Prostate gland (tissue), 2 donors: ENCODE measurements at regions not wholly inside any gene's neighbourhood (a gene's known extent, or its start where the extent isn't known, plus 50 kb on each side); places are given as distances from the start of the nearest gene placed in this dataset.

ENCODE experiments used
- DNase-seq: peaks from one replicate; pipeline ENCODE4 v3.0.0-alpha.2; 2019; ENCODE audit warnings: low spot score
- H3K27ac ChIP-seq, 2 donors: fragments of 200-600 bp; sonication (generic); 2 replicates each; pipeline ENCODE4 v1.5.1; 2017 to 2019
- H3K27me3 ChIP-seq: fragments of 200-600 bp; sonication (generic); replicated peaks from 2 replicates; pipeline ENCODE4 v1.5.1; 2019; ENCODE audit not compliant: insufficient read depth
- H3K36me3 ChIP-seq, 2 donors: fragments of 200-600 bp; sonication (generic); 1 replicate in 1 of 2; 2 replicates in 1 of 2; pipeline versions ENCODE4 v1.5.1 to v1.8.1; 2017 to 2019
- H3K4me1 ChIP-seq: fragments of 200-600 bp; sonication (generic); replicated peaks from 2 replicates; pipeline ENCODE4 v1.5.1; 2019
- H3K4me3 ChIP-seq, 2 donors: fragments of 200-600 bp; sonication (generic); 2 replicates each; pipeline ENCODE4 v1.5.1; 2017 to 2019
- H3K9me3 ChIP-seq: fragments of 200-600 bp; sonication (generic); 2 replicates; pipeline ENCODE4 v1.5.1; 2017
- POLR2A ChIP-seq: fragments of 450-650 bp; IDR thresholded peaks from one replicate; pipeline ENCODE4 v1.6.1; 2016; ENCODE audit warnings: antibody characterized with exemption, mild to moderate bottlenecking
- POLR2AphosphoS5 ChIP-seq: sonication (generic); formaldehyde crosslinking; IDR thresholded peaks from one replicate; pipeline ENCODE4 v1.6.1; 2017; ENCODE audit warnings: antibody characterized with exemption
- WGBS: methylation state at CpG from one replicate; pipeline ENCODE4 v1.1.5; 2018; 5-methylcytosine and 5-hydroxymethylcytosine counted together
- intact Hi-C: fragments of 100-400 bp; cut with DNase I; formaldehyde crosslinking; loops from one replicate; pipeline ENCODE4 v1.14.2; 2022
- TF ChIP-seq, protein P1 (sequence below), 4 experiments: fragments of 200-600 bp in 2 of 4; fragments of 450-650 bp in 2 of 4; sonication (generic) in 2 of 4; IDR thresholded peaks; 1 replicate in 3 of 4; 2 replicates in 1 of 4; pipeline ENCODE4 v1.5.1; 2016 to 2019; ENCODE audit warnings: antibody characterized with exemption in 4 of 4, mild to moderate bottlenecking in 2 of 4, moderate library complexity in 2 of 4

DNA sequence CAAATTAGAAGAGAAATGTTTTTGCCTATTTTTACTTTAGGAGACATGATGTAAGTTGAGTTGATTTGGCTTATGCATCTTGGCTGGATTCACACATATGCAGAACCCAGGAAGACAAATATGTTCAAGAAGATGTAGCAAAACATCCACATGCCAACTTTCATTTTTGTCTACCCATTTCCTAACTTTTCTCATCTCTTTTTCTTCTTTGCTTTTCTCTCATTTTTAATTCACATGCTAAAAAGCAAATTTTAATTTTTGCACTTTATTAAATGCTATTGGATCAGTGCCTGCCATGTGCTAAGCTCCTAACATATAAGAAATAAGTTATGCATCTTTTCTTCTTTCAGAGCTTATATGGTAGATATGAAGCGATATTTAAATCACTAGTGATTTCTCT is 143.7 kb upstream of the GRM3 start:
- intact Hi-C loops = no loop called here
- DNase-seq = no peak

DNA sequence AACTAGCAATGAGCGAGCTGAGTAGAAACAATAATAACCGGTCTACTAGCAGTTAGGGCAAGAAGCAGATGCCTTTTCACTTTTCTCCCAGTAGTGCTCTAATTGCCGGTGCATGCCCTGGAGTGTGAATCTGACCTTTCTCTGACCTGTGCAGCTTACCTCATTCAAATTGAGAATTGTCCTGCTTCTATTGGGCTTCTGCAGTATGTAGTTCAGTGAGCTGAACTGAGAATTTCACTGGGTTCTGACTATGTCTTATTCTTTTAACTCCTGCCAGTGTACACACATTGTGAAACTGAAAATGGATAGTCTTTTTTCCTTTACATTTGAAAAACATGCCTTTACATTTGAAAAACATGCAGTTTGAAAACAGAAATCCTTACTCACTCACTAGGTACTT is 157.9 kb upstream of the GRM3 start:
- 62% methylated on average over 3 of the region's 3 CpGs for WGBS
- intact Hi-C loops = no loop called here

More for the DNA sequence above, 143.7 kb upstream of the GRM3 start:
- Histone ChIP-seq H3K27ac (no peak overlapping the region), H3K4me3 (no peak overlapping the region), H3K36me3 (no peaks in the 10 kb centered on the region), H3K9me3 (no peaks in the 10 kb centered on the region), H3K27me3 (no peaks in the 10 kb centered on the region), H3K4me1 (no peaks in the 10 kb centered on the region)
- WGBS = 98% methylated on average over 1 of the region's 1 CpG
- no peak for TF ChIP-seq POLR2AphosphoS5

DNA sequence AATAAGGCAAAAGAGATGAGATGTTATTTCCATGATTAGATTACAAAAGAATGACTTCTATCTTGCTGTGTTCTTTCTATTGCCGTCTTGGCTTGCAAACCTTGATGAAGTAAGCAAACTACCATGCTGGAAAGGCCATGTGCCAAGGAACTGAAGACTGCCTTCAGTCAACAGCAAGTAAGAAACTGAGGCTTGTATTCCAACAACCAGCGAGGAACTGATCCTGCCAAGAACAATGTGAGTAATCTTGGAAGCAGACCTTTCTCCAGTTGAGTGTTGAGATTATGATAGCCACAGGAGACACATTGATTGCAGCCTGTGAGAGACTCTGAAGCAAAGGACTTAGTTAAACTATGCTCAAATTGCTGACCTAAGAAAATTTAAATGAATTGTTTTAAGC is 164.6 kb upstream of the GRM3 start:
- TF ChIP-seq POLR2A (no peak), POLR2AphosphoS5 (no peak)
- TF ChIP-seq, protein P1, sequence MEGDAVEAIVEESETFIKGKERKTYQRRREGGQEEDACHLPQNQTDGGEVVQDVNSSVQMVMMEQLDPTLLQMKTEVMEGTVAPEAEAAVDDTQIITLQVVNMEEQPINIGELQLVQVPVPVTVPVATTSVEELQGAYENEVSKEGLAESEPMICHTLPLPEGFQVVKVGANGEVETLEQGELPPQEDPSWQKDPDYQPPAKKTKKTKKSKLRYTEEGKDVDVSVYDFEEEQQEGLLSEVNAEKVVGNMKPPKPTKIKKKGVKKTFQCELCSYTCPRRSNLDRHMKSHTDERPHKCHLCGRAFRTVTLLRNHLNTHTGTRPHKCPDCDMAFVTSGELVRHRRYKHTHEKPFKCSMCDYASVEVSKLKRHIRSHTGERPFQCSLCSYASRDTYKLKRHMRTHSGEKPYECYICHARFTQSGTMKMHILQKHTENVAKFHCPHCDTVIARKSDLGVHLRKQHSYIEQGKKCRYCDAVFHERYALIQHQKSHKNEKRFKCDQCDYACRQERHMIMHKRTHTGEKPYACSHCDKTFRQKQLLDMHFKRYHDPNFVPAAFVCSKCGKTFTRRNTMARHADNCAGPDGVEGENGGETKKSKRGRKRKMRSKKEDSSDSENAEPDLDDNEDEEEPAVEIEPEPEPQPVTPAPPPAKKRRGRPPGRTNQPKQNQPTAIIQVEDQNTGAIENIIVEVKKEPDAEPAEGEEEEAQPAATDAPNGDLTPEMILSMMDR (IDR thresholded peaks at IDR 0.05) = no peak
- no peaks in the 10 kb centered on the region for H3K9me3 ChIP-seq
- H3K36me3 ChIP-seq = no peaks in the 10 kb centered on the region
- no peaks in the 10 kb centered on the region for H3K4me1 ChIP-seq
- no peak for DNase-seq
- no peak overlapping the region for H3K27ac ChIP-seq
- no peak overlapping the region for H3K4me3 ChIP-seq
- WGBS = 83% methylated on average over 2 of the region's 2 CpGs
- no peaks in the 10 kb centered on the region for H3K27me3 ChIP-seq
- intact Hi-C loops = no loop called here

More for the DNA sequence above, 157.9 kb upstream of the GRM3 start:
- Histone ChIP-seq H3K27me3 (no peaks in the 10 kb centered on the region), H3K4me1 (no peaks in the 10 kb centered on the region), H3K4me3 (no peak overlapping the region), H3K9me3 (no peaks in the 10 kb centered on the region), H3K36me3 (no peaks in the 10 kb centered on the region), H3K27ac (no peak overlapping the region)
- no peak for DNase-seq
- no peak for TF ChIP-seq POLR2AphosphoS5
- TF ChIP-seq, protein P1 (IDR thresholded peaks at IDR 0.05) = no peak

DNA sequence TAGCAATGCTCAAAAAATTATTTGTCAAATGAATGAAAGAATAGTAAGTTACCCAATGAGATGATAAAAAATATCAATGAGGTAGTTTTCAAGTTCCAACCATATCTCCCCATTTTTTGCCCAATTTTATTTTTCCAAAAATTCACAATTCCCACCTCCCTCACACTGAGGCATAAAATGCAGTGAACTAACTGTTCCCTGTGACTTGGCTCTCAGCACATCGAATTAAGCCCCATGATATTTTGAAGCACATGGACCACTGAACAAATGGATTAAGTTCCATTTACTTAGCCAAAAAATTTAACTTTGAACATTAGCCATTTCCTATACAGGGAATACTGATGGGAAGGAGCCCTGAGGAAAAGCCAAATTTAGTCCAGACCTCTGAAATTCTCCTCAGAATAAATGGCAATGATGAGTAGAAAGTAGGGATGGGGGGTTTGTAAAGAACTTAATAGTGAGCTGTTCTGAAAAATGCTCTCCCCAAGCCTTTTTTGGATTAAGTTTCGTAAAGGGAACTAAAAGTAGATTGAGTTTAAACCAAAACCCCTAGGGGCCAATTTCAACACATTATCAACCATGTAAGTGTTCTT is 166.3 kb upstream of the GRM3 start:
- no peak overlapping the region for H3K4me3 ChIP-seq
- H3K27ac ChIP-seq = no peak overlapping the region
- H3K36me3 ChIP-seq = no peaks in the 10 kb centered on the region
- H3K27me3 ChIP-seq = no peaks in the 10 kb centered on the region
- no peak for DNase-seq
- no peaks in the 10 kb centered on the region for H3K9me3 ChIP-seq
- no peak for TF ChIP-seq POLR2AphosphoS5
- TF ChIP-seq POLR2A = no peak
- TF ChIP-seq, protein P1 (IDR thresholded peaks at IDR 0.05) = no peak
- intact Hi-C loops = no loop called here
- no peaks in the 10 kb centered on the region for H3K4me1 ChIP-seq
- WGBS = 75% methylated on average over 2 of the region's 2 CpGs

DNA sequence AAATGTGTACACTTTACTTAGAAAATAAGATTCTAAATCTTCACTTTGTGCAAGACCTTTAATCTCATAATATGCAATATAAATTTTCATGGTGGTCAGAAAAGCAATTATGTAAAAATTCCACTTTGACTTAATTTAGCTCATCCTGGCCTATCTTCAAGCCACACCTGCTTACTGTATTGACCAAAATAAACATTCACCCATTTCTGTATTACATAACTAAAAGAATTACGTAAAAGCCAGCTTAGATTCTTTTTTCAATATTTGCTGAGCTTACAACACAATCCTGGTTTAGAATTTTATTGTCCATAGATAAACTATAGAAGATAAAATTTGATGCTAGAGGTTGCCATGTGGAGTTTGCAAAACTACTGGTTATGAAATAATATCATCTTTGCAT is 172.9 kb upstream of the GRM3 start:
- DNase-seq = no peak
- Histone ChIP-seq H3K9me3 (no peaks in the 10 kb centered on the region), H3K4me1 (no peaks in the 10 kb centered on the region), H3K36me3 (no peaks in the 10 kb centered on the region), H3K4me3 (no peak overlapping the region), H3K27ac (no peak overlapping the region), H3K27me3 (no peaks in the 10 kb centered on the region)
- 36% methylated on average over 1 of the region's 1 CpG for WGBS
- intact Hi-C loops = no loop called here
- TF ChIP-seq, protein P1 (IDR thresholded peaks at IDR 0.05) = no peak
- TF ChIP-seq POLR2A (no peak), POLR2AphosphoS5 (no peak)
